ENCODE measurements at regions not wholly inside any gene's neighbourhood (a gene's known extent, or its start where the extent isn't known, plus 50 kb on each side); places are given as distances from the start of the nearest gene placed in this dataset.
A peak's percentile ranks its signal among the peaks of the same experiment; 100 is the strongest.

- Histone ChIP-seq H3K4me3 (no peak overlapping the region), H3K4me1 (peaks cover 0 to 12% (median 7%) of the 10 kb centered on the region in 4 donors), H3K36me3 (no peaks in the 10 kb centered on the region), H3K27ac (no peak overlapping the region), H3K9me3 (no peaks in the 10 kb centered on the region), H3K27me3 (no peaks in the 10 kb centered on the region)
- no peak for TF ChIP-seq CTCF (IDR thresholded peaks at IDR 0.05)
- TF ChIP-seq POLR2AphosphoS5 (IDR thresholded peaks at IDR 0.05) = no peak
- no peak for TF ChIP-seq POLR2A (IDR thresholded peaks at IDR 0.05)
- no peak for TF ChIP-seq EP300 (IDR thresholded peaks at IDR 0.05)
- no peak for DNase-seq
- WGBS, 2 donors = 68 to 88% methylated on average over 3 of the region's 3 CpGs
- intact Hi-C loops (cut with DNase I) = no loop called here
Observed at GRCh38 chr15:96041982-96042733, 288.3 kb upstream of the NR2F2 start.

- no peaks in the 10 kb centered on the region for H3K27me3 ChIP-seq
- no peak overlapping the region for H3K27ac ChIP-seq
- no peak for TF ChIP-seq EP300 (IDR thresholded peaks at IDR 0.05)
- TF ChIP-seq POLR2AphosphoS5 (IDR thresholded peaks at IDR 0.05) = peak in 2 of 4 donors; percentile 22 to 29
- no peak for TF ChIP-seq POLR2A (IDR thresholded peaks at IDR 0.05)
- TF ChIP-seq CTCF (IDR thresholded peaks at IDR 0.05) = no peak
- H3K9me3 ChIP-seq = no peaks in the 10 kb centered on the region
- no peaks in the 10 kb centered on the region for H3K36me3 ChIP-seq
- H3K4me1 ChIP-seq = peaks cover 0 to 18% (median 13%) of the 10 kb centered on the region in 4 donors
- intact Hi-C loops (cut with DNase I) = no loop called here
- WGBS, 2 donors = 36 to 64% methylated on average over 8 of the region's 8 CpGs
- DNase-seq = no peak
- H3K4me3 ChIP-seq = no peak overlapping the region
Observed at GRCh38 chr15:96042734-96043224, 287.7 kb upstream of the NR2F2 start.

DNA sequence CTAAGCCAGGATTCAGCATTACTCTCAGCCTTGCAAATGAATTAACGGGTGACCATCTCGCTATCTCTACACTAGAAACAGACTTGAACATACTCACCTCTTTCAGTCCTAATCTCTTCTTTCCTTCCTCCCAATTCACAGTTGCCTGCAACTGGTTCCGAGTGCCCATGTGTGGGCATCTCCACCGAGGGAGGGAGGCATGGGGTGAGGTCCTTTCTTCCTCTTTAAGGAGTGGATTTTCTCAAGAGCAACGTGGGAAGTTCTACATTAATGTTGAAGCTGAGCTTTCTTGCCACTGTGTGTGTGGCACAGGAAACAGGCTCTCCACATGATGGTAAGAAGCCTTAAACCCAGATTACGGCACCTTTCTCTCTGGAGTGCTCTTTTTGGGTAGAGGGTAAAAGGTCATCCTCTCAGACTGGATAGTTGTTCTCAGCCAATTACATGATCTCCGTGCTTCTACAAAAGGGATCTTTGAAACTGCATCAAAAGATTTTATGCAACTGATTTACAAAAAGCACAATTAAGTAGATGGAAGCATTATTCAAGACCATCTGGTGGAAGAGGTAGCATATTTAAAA, 286.8 kb upstream of the NR2F2 start:
- no peaks in the 10 kb centered on the region for H3K9me3 ChIP-seq
- peaks cover 0 to 21% (median 14%) of the 10 kb centered on the region in 4 donors for H3K4me1 ChIP-seq
- intact Hi-C loops (cut with DNase I) = no loop called here
- no peak overlapping the region for H3K27ac ChIP-seq
- no peak for DNase-seq
- TF ChIP-seq POLR2AphosphoS5 (IDR thresholded peaks at IDR 0.05) (no peak), POLR2A (IDR thresholded peaks at IDR 0.05) (no peak), CTCF (IDR thresholded peaks at IDR 0.05) (no peak), EP300 (IDR thresholded peaks at IDR 0.05) (no peak)
- H3K27me3 ChIP-seq = no peaks in the 10 kb centered on the region
- 78 to 80% methylated on average over 7 of the region's 7 CpGs for WGBS, 2 donors
- no peak overlapping the region for H3K4me3 ChIP-seq
- H3K36me3 ChIP-seq = no peaks in the 10 kb centered on the region

DNA sequence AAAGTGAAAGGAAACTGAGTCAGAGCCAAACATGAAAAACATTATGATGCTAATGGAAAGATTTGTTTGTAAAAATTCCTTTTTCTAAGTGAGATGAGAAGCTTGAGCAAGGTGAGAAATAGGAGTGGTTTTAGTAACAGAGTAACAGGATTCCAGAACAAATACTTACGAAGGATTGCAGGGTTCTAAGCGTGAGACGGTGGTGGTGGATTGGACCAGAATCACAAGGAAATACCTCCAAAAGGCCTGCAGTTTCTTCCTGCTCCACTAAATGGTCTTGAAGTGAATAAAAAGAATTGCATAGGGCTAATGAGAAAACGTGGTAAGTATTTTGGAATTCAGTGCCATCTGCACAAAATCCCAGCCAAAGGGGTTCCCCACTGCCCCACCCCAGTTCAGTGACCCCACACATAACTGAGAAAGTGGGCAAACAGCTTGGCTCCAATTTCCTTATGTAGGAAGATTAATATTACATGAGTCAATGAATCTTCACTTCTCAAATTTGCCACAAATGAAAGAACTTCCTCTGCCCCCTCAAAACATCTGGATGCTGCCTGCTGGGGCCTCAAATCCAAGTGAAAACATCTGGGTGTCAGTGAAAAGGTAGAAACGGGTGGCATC, 283.8 kb upstream of the NR2F2 start:
- H3K27ac ChIP-seq = no peak overlapping the region
- intact Hi-C loops (cut with DNase I) = no loop called here
- H3K4me3 ChIP-seq = no peak overlapping the region
- no peaks in the 10 kb centered on the region for H3K27me3 ChIP-seq
- TF ChIP-seq POLR2AphosphoS5 (IDR thresholded peaks at IDR 0.05) = no peak
- TF ChIP-seq CTCF (IDR thresholded peaks at IDR 0.05) = no peak
- TF ChIP-seq EP300 (IDR thresholded peaks at IDR 0.05) = no peak
- TF ChIP-seq POLR2A (IDR thresholded peaks at IDR 0.05) = no peak
- H3K9me3 ChIP-seq = no peaks in the 10 kb centered on the region
- no peak for DNase-seq
- H3K36me3 ChIP-seq = no peaks in the 10 kb centered on the region
- WGBS, 2 donors = 68 to 77% methylated on average over 5 of the region's 5 CpGs
- peaks cover 0 to 21% (median 14%) of the 10 kb centered on the region in 4 donors for H3K4me1 ChIP-seq
